Neural progenitor cell (in vitro differentiated cells): ENCODE measurements at regions not wholly inside any gene's neighbourhood (a gene's known extent, or its start where the extent isn't known, plus 50 kb on each side); places are given as distances from the start of the nearest gene placed in this dataset.

ENCODE experiments used
- CTCF ChIP-seq: fragments of 200-600 bp; sonication (generic); IDR thresholded peaks from 2 replicates; pipeline ENCODE4 v1.5.1; 2017; ENCODE audit warnings: antibody characterized with exemption, mild to moderate bottlenecking
- EZH2 ChIP-seq: fragments of 200-600 bp; sonication (generic); IDR thresholded peaks from 2 replicates; pipeline ENCODE4 v1.6.1; 2017; ENCODE audit warnings: antibody characterized with exemption, mild to moderate bottlenecking, moderate library complexity
- EZH2phosphoT487 ChIP-seq: fragments of 200-600 bp; sonication (generic); IDR thresholded peaks from 2 replicates; pipeline ENCODE4 v1.6.1; 2017; ENCODE audit warnings: antibody characterized with exemption

GRCh38 chr6:132888701-132889100 lies 74.3 kb downstream of the RPS12 start:
- TF ChIP-seq CTCF (no peak), EZH2 (no peak), EZH2phosphoT487 (no peak)
